GM12874 (cell line): ENCODE measurements at regions not wholly inside any gene's neighbourhood (a gene's known extent, or its start where the extent isn't known, plus 50 kb on each side); places are given as distances from the start of the nearest gene placed in this dataset.

Source experiments
- TF ChIP-seq, protein P1 (sequence below): IDR thresholded peaks from 2 replicates; pipeline ENCODE4 v1.5.1; 2011; ENCODE audit warnings: low read depth, mild to moderate bottlenecking, control low read depth, low read length, moderate library complexity; ENCODE audit not compliant: insufficient read depth

DNA sequence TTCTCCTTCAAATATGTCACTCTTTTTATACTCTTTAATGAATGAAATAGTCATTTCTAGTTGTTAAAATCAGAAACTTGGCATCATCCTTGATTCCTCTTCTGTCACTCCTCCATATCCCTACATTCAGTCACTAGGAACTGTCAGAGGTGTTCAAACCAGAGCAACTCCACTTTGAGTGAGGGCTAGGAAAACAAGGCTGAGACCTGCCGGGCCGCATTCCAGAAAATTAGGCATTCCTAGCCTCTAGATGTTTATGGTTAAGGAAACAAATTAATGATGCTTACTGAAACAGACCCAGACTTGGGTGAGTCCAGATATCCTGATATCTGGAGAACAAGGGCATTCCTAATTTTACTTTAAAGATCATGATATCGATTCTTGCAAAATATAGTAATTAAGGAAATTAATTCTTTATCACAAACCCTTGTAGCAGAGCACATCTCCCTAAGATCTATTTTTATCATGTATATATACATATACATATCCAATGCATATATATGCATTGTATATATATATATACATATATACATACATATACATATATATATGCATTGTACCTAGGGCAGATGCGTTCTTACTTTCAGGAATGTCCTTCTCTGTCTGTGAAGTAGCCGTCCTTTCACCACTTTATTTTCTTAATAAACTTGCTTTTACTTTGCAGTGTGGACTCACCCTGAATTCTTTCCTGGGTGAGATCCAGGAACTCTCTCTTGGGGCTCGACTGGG is 98.4 kb upstream of the GC start:
- TF ChIP-seq, protein P1, sequence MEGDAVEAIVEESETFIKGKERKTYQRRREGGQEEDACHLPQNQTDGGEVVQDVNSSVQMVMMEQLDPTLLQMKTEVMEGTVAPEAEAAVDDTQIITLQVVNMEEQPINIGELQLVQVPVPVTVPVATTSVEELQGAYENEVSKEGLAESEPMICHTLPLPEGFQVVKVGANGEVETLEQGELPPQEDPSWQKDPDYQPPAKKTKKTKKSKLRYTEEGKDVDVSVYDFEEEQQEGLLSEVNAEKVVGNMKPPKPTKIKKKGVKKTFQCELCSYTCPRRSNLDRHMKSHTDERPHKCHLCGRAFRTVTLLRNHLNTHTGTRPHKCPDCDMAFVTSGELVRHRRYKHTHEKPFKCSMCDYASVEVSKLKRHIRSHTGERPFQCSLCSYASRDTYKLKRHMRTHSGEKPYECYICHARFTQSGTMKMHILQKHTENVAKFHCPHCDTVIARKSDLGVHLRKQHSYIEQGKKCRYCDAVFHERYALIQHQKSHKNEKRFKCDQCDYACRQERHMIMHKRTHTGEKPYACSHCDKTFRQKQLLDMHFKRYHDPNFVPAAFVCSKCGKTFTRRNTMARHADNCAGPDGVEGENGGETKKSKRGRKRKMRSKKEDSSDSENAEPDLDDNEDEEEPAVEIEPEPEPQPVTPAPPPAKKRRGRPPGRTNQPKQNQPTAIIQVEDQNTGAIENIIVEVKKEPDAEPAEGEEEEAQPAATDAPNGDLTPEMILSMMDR: no peak

DNA sequence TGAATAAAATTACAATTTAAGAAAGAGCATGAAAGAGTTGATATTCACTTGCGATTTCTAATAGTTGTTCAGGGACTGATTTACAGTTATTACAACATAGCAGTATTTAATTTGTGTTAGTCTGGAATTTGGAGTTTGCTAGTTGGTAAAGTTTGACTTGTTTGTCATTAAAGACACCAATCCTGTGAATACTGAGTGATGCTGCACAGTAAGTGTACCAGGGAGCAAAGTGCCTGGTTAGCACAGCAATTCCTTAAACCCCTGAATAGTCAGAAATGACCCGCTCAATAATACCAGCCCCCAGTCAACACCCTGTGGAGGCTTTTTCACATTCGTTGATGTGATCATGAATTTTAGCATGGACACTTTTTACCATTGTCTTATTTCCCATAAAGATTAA is 122.2 kb upstream of the GC start:
- TF ChIP-seq, protein P1: no peak

DNA sequence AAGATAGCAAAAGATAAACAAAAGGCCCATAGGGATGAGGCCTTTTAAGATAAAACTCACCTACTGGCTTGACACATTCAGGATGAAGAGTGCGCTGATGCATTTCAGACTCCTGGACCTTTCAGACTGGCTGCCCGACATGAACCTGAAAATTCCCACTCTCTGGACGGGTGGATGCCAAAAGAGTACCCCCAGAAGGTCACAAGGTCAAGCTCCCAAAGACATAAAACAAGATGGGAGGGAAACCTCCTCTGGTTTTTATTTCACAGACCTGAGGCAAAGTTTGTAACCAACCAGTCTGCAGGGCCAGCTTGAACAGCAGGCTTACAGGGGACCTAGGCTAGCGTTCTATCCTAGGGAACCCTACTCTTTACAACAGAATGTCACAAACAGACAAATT is 123.2 kb upstream of the GC start:
- TF ChIP-seq, protein P1: no peak

DNA sequence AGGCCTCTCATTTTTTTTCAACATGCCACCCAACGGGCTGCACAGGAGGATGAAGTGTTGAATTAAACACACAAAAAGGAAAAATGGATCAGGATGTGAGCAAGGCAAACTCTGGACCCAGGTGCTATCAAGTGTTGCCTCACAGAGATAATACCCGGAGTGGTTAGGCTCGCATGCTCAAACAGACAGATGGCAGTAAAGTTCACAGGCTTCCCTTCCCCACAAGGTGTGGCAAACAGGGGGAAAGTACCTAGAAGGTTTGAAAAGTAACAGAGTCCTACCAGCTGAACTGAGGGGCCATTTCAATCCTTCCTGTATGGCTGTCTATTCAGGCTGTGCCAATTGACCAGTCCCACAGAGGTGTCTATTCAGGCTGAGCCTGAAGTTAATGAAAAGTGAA is 123.9 kb upstream of the GC start:
- TF ChIP-seq, protein P1: no peak

DNA sequence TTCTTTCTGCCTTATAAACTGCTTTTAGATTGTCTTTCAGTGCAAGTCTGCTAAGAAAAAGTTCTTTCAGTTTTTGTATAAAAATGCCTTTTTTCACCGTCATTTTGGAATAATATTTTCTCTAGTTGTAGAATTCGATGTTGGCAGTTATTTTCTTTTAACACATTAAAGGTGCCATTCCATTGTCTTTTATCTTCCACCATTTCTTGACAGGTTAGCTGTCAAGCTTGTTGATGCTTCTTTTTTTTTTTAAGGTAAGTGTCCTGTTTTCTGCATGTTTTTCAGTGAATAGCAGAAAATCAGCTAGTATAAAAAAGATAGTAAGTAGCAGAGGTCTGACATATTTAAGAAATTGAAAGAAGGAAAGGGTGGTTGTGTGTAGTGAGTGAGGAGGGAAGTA is 118.5 kb upstream of the NPFFR2 start:
- TF ChIP-seq, protein P1: no peak

DNA sequence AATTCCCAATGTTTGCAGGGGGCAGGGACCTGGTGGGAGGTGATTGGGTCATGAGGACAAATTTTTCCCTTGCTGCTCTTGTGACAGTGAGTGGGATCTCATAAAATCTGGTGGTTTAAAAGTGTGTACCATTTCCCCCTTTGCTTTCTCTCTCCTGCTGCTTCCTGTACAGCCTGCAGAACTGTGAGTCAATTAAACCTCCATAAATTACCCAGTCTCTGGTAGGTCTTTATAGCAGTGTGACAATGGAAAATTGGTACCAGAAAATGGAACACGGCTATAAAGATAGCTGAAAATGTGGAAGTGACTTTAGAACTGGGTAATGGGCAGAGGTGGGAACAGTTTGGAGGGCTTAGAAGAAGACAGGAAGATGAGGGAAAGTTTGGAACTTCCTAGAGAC is 108.7 kb upstream of the NPFFR2 start:
- TF ChIP-seq, protein P1: no peak

DNA sequence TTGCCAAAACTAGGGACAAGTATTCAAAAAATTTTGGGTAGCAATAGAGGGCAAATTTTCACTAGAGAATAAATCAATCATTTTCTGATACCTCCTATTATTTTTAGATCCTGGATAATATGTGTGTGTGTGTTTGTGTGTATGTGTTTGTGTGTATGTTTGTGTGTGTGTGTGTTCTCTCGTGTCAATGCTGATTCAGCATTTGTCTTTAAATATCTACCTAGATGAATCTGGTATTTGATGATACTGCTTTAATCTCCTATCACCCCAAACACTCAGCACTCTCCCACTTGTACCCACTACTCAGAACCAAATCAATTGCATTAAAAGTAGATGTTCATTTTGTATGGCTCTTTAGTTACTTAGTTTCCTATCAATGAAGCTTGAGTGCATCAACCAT is 101.3 kb upstream of the NPFFR2 start:
- TF ChIP-seq, protein P1: no peak
